HG02588 (cell line): ENCODE measurements at regions not wholly inside any gene's neighbourhood (a gene's known extent, or its start where the extent isn't known, plus 50 kb on each side); places are given as distances from the start of the nearest gene placed in this dataset.

Experiments
- ATAC-seq: cut with Tn5 transposase; IDR thresholded peaks from one replicate; pipeline ENCODE4 v1.9.1; 2021; ENCODE audit warnings: mild to moderate bottlenecking, moderate library complexity; ENCODE audit not compliant: unreplicated experiment

GRCh38 chrX:39453889-39454621 is 643.7 kb downstream of the BCOR start:
- ATAC-seq = no peak

- no peak for ATAC-seq
These were observed 640.7 kb downstream of the BCOR start for GRCh38 chrX:39456894-39457604.

DNA sequence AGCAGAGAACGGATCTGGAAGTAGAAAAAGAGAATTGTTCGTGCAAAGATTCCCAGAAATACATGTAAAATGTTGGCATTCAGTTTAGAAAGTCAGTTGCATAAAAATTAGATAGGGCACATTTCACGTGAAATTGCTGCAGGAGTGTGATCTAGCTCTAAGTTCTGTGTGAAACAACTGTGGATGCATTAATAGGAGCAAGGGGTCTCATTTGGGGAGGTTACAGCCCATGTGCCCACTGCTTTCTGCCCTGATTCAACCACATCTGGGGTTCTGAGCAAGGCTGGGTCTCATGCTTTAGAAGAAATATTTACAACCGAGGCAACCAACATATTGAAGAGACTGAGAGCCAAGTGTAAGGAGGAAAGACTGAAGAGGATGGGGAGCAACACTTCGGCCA is 639.0 kb downstream of the BCOR start:
- no peak for ATAC-seq

GRCh38 chrX:39459204-39459603 is 638.6 kb downstream of the BCOR start:
- no peak for ATAC-seq

DNA sequence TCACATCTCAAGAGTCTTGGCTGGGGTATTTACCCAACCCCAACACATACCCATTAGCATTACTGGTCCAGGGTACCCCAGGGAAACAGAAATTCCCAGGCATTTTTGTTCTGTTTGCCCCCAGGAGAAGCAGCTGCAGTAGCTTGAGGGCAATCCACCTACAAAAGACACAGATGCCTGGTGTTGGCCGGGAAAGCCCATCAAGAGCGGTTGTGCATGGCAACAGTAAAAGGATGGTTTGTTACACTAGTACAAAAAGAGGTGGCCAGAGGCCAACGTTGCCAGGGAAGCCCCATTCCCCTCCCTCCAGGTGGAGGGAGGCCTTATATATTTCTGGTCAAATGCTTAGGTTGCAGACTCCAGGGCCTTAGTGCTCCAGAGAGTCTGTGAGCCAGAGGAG is 637.8 kb downstream of the BCOR start:
- ATAC-seq = no peak

GRCh38 chrX:39460499-39460898 is 637.3 kb downstream of the BCOR start:
- ATAC-seq = no peak

DNA sequence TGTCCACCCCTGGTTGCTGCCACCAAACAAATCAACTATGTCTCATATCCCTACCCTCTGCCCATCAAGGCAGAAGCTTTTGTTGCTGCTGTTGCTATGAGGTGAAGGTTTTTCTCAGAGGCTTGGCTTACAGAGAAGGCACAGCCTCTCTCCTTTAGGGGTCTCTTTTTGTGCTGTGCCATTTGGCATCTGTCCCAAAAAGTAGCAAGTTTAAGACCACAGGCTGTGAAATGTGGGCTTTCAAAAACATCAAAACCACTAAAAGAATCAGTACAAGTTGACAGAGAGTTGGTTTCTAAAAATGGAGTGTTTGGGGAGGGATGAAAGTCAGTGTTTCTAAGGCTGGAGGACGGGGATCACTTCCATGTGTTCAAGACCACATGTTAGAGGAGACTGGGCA is 634.9 kb downstream of the BCOR start:
- ATAC-seq = no peak

GRCh38 chrX:39464253-39464652 is 633.5 kb downstream of the BCOR start:
- ATAC-seq = no peak

GRCh38 chrX:39465467-39465866 is 632.3 kb downstream of the BCOR start:
- no peak for ATAC-seq

- ATAC-seq = no peak
These were observed 631.9 kb downstream of the BCOR start for GRCh38 chrX:39465906-39466305.

- no peak for ATAC-seq
These were observed 628.6 kb downstream of the BCOR start for GRCh38 chrX:39469126-39469525.

DNA sequence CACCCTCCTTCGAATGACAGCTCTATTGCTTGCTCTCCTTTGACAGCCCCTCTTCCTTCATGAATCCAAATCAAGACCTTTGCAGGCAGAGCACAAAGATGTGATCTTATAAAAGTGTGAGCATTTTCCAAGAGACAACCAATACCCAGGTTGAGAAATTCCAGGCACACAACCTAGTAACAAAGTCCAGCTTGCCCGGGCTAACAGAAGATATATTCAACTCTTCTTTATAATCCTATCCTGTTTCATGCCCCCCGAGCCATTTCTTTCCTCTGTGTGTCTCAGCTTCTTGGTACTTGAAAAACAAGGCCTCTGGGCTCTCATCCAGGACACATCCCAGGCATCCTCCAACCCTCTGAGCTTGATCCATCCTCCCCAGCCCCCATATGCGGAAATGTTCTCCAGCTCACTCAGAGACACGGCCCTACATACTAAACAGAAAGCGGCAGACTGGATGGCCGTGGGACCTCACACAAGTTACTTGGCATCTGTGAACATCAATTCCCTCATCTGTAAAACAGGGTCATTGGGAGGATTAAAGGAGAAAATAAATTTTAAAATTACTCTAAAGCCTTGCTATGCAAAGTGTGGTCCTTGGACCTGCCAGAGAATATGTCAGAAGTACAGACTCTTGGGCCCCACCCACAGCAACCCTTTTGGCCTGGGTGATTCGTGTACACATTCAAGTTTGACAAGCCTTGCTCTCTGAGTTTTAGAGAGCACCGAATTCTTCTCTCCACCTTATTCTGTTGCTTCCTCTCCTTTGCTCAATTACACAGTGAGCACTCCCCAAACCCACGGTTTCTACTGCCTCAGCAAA is 627.0 kb downstream of the BCOR start:
- no peak for ATAC-seq

DNA sequence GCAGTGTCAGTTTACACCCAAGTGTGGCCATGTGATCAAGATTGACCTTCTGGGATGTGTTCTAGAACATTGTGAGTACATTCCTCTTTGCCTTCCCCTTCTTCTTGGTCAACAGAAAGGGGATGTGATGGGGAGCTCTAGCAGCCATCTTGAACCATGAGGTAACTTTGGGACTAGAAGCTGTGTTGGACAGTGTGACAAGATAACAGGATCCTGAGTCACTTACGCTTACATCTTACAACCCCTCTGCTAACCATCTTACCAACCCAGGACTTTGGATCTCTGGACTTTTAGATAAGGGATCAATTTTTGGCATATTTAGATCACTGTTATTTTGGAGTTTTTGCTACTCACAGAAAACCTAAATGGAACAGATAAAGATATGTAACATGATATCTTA is 625.6 kb downstream of the BCOR start:
- no peak for ATAC-seq

- ATAC-seq = no peak
These were observed 623.9 kb downstream of the BCOR start for GRCh38 chrX:39473812-39474211.

DNA sequence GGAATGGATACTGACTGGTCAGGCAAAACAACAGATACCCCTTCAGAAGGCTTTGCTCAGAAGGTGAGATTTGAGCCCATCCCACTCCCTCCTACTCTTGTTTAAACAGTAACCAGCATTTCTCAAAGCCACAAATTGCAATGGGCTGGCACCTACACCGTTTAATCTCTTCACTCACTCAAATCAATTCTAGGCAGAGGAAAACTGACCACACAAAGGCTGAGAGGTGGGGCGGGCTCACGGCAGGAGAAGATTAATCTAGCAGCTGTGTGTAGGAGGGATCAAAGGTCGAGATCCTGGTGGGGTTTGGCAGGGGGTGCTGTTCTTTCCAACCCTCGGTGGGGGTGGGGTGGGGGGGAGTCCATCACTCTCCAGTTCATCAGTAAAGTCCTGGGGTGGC is 622.4 kb downstream of the BCOR start:
- no peak for ATAC-seq

- no peak for ATAC-seq
These were observed 621.1 kb downstream of the BCOR start for GRCh38 chrX:39476604-39477021.

DNA sequence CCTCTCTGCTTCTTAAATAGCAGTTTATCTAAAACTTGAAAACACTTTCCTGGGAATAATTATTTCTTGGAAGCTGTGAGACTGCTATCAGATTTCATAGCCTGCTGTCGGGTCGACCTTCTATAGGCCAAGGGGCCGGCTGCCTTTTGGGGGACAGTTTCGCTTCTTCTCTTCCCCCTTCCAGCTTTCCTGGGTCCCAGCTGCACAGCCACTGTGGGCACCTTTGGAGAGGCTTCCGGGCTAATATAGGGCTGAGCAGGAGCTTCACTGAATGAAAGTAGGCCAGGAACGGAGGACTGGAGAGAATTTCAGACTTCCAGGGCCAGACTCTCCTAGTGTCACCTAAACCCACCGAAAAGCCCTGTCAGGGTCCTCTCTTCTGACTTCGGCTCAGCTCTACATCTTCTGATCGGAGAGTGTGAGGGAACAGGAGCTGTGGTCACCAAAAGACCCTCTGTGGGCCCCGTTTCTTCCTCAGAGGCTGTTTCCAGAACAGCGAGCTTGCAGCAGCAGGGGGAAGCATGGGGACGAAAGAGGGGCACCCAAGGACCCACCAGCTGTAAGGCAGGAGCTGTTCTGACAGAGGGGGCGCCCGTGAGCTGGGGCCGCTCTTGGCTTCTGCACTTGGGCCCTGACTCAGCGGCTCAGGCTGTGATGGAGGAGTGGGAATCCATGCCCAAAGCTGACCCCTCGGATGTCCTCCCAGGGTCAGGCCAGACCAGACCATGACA is 620.6 kb downstream of the BCOR start:
- ATAC-seq = no peak

- no peak for ATAC-seq
These were observed 620.0 kb downstream of the BCOR start for GRCh38 chrX:39477762-39478120.

DNA sequence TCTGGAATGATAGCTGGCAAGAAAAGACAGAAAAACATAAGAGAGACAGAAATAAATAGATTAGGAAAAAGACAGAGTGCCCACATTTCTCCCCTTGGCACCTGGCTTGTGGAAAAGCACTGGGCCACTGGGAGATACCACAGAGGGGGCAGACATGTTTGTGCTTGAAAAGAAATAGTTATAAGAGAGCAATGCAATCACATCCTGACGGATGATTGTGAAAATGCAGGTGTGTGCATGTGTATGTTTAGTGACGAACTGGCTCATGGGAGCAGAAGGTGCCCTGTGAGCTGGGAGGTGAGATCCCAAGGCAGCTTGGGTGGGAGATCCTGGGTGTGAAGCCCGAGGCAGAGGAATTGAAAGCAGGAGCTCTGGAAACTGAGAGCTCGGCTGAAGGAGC is 617.9 kb downstream of the BCOR start:
- ATAC-seq = no peak

DNA sequence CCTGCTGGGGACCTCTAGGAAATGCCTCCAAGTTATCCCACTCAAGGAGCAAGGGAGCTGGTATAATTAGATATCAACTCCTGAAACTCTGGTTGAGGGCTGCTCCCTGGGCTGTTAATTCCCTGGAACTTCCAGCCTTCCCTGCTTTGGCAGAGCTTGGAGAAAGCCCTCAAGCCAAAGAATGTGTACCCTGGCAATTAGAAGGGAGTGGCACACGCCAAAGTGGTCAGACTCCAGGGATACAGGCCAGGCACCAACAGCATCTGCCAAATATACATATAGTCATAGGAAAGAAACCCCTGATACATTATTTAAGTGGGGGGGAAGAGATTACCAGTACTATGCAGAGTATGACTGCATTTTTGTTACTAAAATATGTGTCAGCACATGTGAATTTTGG is 616.8 kb downstream of the BCOR start:
- no peak for ATAC-seq

DNA sequence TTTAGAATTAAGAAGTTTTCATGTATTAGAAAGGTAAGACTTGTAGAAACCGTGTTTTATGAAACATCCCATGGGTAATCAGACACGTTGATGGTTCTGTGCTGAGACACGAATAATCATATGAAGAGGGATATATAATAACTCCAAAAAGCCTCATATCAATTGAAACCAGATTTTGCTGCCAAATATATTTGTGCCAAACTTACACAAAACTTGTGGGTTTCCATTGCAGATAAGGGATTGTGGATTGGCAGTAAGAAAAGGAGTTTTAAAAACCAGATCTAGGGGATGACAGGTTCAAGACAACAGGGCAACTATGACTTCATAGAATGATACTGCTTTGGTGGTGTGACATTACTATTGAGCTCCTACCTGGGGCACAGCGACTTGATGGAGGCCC is 616.1 kb downstream of the BCOR start:
- ATAC-seq = no peak
